ENCODE measurements at regions not wholly inside any gene's neighbourhood (a gene's known extent, or its start where the extent isn't known, plus 50 kb on each side); places are given as distances from the start of the nearest gene placed in this dataset.
"Not testable (repeated sequence)": the region's sequence is repeated elsewhere in the genome, so short reads cannot be mapped to it uniquely, and the experiment has no call there.

GRCh38 chr21:10325546-10325945 is 195.8 kb upstream of the TPTE start:
- DNase-seq: peak; percentile 47

GRCh38 chr21:10326146-10326545 is 195.2 kb upstream of the TPTE start:
- DNase-seq: not testable (repeated sequence)

GRCh38 chr21:10328646-10329045 is 192.7 kb upstream of the TPTE start:
- not testable (repeated sequence) for DNase-seq

GRCh38 chr21:10330641-10331119 is 190.7 kb upstream of the TPTE start:
- DNase-seq: not testable (repeated sequence)

GRCh38 chr21:10331134-10331533 is 190.2 kb upstream of the TPTE start:
- DNase-seq: not testable (repeated sequence)

GRCh38 chr21:10332935-10333334 is 188.4 kb upstream of the TPTE start:
- not testable (repeated sequence) for DNase-seq

- not testable (repeated sequence) for DNase-seq
These were observed 187.0 kb upstream of the TPTE start for GRCh38 chr21:10334391-10334790.

- DNase-seq: not testable (repeated sequence)
These were observed 179.0 kb upstream of the TPTE start for GRCh38 chr21:10342261-10342956.

GRCh38 chr21:10343146-10343935 is 178.0 kb upstream of the TPTE start:
- not testable (repeated sequence) for DNase-seq

GRCh38 chr21:10344266-10344665 is 177.1 kb upstream of the TPTE start:
- DNase-seq: not testable (repeated sequence)

- DNase-seq: not testable (repeated sequence)
These were observed 176.2 kb upstream of the TPTE start for GRCh38 chr21:10345178-10345612.

- not testable (repeated sequence) for DNase-seq
These were observed 175.1 kb upstream of the TPTE start for GRCh38 chr21:10346249-10346648.

GRCh38 chr21:10346933-10347615 is 174.3 kb upstream of the TPTE start:
- DNase-seq: not testable (repeated sequence)

- not testable (repeated sequence) for DNase-seq
These were observed 173.7 kb upstream of the TPTE start for GRCh38 chr21:10347675-10348074.

GRCh38 chr21:10348150-10348549 is 173.2 kb upstream of the TPTE start:
- not testable (repeated sequence) for DNase-seq

- DNase-seq: not testable (repeated sequence)
These were observed 166.4 kb upstream of the TPTE start for GRCh38 chr21:10354851-10355578.

GRCh38 chr21:10359120-10359519 is 162.3 kb upstream of the TPTE start:
- not testable (repeated sequence) for DNase-seq

- DNase-seq: not testable (repeated sequence)
These were observed 161.5 kb upstream of the TPTE start for GRCh38 chr21:10359911-10360310.

GRCh38 chr21:10361214-10361736 is 160.1 kb upstream of the TPTE start:
- DNase-seq: not testable (repeated sequence)

GRCh38 chr21:10362816-10363215 is 158.6 kb upstream of the TPTE start:
- DNase-seq: not testable (repeated sequence)

GRCh38 chr21:10363321-10363720 is 158.1 kb upstream of the TPTE start:
- not testable (repeated sequence) for DNase-seq

GRCh38 chr21:10366210-10366609 is 155.2 kb upstream of the TPTE start:
- DNase-seq: not testable (repeated sequence)
